GM18505 (cell line): ENCODE measurements at regions not wholly inside any gene's neighbourhood (a gene's known extent, or its start where the extent isn't known, plus 50 kb on each side); places are given as distances from the start of the nearest gene placed in this dataset.

Source experiments
- ATAC-seq: cut with Tn5 transposase; IDR thresholded peaks from one replicate; pipeline ENCODE4 v1.9.1; 2021; ENCODE audit not compliant: unreplicated experiment
- POLR2A ChIP-seq: IDR thresholded peaks from 4 replicates; pipeline ENCODE4 v1.6.1; 2011; ENCODE audit warnings: borderline replicate concordance; ENCODE audit not compliant: insufficient read depth, insufficient read length; ENCODE audit errors: extremely low read depth

DNA sequence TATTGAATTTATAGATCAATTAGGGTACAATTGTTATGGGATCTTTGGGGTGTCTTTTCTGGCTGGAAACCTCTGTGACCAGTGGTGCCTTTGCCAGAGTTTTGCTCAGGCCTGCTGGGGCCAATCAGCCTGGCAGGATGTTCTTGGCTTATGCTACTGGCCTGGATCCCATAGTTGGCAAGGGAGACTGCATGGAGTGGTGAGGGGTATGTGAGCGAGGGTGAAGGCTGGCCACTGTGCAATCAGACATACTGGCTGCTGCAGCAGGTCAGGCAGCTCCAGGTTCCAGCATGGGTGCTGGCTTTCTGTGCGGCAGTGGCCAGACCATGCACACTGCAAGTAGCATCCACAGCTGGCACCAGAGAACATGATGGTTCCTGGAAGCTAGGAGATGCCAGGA lies 1053.2 kb upstream of the GBE1 start:
- no peak for ATAC-seq
- no peak for TF ChIP-seq POLR2A

DNA sequence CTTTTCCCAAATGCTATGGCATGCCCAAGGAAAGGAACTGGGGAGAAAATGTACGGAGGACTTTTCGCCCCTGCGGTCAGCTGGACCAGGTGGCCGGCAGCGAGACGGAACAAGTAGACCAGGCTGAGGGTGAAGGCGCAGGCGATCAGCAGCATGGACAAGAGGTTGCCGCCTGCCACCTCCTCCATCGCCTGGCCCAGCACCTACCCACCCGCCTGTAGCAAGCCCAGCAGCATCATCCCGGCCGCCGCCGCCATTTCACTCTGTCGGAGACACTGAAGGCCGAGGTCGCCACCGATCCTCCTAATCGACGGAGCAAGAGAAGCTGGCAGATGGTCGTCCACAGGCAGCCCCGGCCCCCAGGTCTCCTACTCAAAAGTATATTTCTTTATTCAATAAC lies 1046.3 kb upstream of the GBE1 start:
- ATAC-seq: no peak
- no peak for TF ChIP-seq POLR2A

DNA sequence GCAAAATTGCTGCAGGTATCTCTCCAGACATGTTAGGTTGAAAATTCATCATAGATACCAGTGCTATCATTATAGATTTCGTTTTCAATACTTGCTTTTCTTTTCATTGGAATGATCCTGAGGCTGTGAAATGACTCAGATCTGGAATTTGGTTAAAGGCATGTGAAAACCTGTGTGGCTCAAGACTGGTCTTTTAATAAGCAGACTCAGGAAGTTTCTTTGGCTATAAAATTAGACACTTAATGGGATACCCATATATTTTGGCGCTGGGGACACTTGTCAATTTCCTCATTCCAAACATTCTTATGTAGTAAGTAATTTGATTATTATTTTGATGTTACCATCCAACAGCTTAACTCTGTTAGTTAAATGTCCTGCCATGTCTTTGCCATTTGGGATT lies 1041.1 kb upstream of the GBE1 start:
- no peak for TF ChIP-seq POLR2A
- ATAC-seq: no peak

DNA sequence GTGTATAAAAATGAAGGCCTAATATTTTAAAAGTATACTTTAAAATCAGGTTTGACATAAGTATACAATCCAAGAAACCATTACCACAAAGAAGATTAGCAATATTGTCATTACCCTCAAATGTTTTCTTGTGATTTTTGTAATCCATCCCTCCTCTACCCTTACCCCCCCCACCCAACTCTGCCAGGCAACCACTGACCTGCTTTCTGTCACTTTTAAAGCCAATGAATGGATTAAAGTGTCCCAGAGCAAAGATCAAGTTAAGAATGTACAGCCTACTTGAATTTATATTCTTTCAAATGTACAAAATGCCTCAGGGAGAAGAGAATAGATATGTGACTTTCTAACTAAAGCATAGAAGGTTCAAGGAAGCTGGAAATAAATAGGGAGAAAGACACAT lies 1038.8 kb upstream of the GBE1 start:
- no peak for ATAC-seq
- no peak for TF ChIP-seq POLR2A

GRCh38 chr3:82796765-82797164 lies 1035.3 kb upstream of the GBE1 start:
- no peak for TF ChIP-seq POLR2A
- ATAC-seq: no peak

- no peak for ATAC-seq
- no peak for TF ChIP-seq POLR2A
Observed at GRCh38 chr3:82791241-82791640, 1029.8 kb upstream of the GBE1 start.

- ATAC-seq: no peak
- TF ChIP-seq POLR2A: no peak
Observed at GRCh38 chr3:82790307-82791097, 1029.1 kb upstream of the GBE1 start.

GRCh38 chr3:82783194-82783593 lies 1021.7 kb upstream of the GBE1 start:
- ATAC-seq: no peak
- no peak for TF ChIP-seq POLR2A

- no peak for ATAC-seq
- TF ChIP-seq POLR2A: no peak
Observed at GRCh38 chr3:82773207-82773606, 1011.8 kb upstream of the GBE1 start.

- no peak for ATAC-seq
- TF ChIP-seq POLR2A: no peak
Observed at GRCh38 chr3:82764521-82764920, 1003.1 kb upstream of the GBE1 start.

- ATAC-seq: no peak
- no peak for TF ChIP-seq POLR2A
Observed at GRCh38 chr3:82761858-82762257, 1000.4 kb upstream of the GBE1 start.

DNA sequence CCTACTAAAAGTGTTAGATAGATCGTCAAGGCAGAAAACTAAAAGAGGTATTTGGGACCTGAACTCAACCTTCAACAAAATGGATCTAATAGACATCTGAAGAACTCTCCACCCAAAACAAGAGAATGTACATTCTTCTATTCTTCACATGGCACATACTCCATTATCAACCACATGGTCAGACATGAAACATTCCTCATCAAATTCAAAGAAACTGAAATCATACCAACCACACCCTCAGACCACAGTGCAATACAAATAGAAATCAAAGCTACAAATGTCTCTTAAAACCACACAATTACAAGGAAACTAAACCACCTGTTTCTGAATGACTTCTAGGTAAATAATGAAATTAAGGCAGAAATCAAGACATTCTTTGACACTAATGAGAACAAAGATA lies 984.1 kb upstream of the GBE1 start:
- TF ChIP-seq POLR2A: no peak
- ATAC-seq: no peak

DNA sequence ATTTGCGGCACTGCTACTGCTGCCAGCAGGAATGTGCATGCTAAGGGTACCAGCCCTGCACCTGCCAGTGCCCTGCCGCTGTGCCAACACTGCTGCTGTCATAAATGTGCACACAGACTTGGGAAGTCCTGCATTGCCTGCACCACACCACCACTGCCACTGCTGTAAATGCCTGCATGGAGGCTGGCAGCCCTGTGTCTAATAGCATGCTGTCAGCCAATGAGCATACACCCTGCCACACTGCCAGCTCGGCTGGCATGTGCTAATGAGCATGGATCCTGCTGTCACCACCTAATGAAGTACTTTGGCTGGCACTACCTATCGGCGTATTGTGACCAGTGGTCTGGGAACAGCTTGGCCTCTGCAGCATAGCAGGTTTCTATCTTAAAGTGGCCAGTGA lies 981.8 kb upstream of the GBE1 start:
- TF ChIP-seq POLR2A: no peak
- ATAC-seq: no peak

- TF ChIP-seq POLR2A: no peak
- no peak for ATAC-seq
Observed at GRCh38 chr3:82741346-82741745, 979.9 kb upstream of the GBE1 start.

DNA sequence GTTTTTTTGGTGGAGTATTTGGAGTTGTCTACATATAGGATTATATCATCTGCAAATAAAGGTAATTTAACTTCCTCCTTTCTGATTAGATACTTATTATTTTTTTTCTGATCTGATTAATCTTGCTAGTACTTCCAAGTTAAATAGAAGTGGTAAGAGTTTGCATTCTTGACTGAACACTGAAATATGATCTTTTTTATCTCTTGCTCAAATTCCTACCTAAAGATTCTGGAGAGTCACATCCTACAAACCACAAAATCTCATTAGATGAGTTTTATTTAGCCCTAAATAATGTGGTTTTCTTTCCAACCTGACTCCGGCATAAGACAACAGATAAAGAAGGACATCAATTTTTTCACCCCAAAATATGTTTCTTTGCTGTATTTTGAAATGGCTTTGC lies 977.9 kb upstream of the GBE1 start:
- no peak for ATAC-seq
- no peak for TF ChIP-seq POLR2A

DNA sequence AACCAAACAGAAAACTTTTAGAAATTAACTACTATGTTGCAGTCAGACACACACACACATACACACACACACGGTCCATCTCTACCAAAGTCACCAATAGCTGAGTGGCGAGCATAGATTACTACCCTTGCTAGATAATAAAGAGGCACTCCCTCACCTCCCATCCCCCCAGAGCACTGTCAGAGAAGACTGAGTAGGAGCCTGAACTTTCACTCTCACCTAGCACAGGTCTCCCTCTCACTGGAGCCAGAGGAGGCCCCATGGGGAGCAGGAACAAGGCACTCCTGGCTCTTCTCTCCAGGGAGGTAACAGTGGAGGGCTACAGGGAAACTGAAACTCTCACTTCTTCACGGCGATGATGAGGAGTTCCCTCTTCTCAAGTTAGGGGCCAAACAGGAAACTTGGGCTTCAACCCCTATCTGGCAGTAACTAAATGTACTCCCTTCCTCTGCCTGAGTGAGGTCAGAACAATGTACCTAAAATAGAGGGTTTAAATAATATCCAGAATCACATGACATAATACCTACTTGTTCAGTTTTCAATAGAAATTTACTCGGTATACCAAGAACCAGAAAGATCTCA lies 975.3 kb upstream of the GBE1 start:
- ATAC-seq: peak; percentile 59
- no peak for TF ChIP-seq POLR2A
